ENCODE measurements at regions not wholly inside any gene's neighbourhood (a gene's known extent, or its start where the extent isn't known, plus 50 kb on each side); places are given as distances from the start of the nearest gene placed in this dataset.

- TF ChIP-seq CTCF (IDR thresholded peaks at IDR 0.05) (no peak), EZH2 (IDR thresholded peaks at IDR 0.05) (no peak)
These were observed 226.8 kb downstream of the SIPA1L2 start for GRCh38 chr1:232403017-232403714.
